ENCODE measurements at regions not wholly inside any gene's neighbourhood (a gene's known extent, or its start where the extent isn't known, plus 50 kb on each side); places are given as distances from the start of the nearest gene placed in this dataset.

- Histone ChIP-seq H3K4me3 (ENCODE audit: low read depth, low read length, poor library complexity, severe bottlenecking) (no peak overlapping the region), H3K4me1 (ENCODE audit: insufficient read depth, low read length, severe bottlenecking) (no peaks in the 10 kb centered on the region), H3K36me3 (ENCODE audit: insufficient read depth, low read length) (no peaks in the 10 kb centered on the region), H3K27me3 (ENCODE audit: insufficient read depth, low read length) (no peaks in the 10 kb centered on the region), H2AFZ (ENCODE audit: low read length) (no peak overlapping the region), H3K27ac (ENCODE audit: low read depth, low read length, poor library complexity, severe bottlenecking) (no peak overlapping the region), H4K20me1 (ENCODE audit: insufficient read depth, low read length) (no peaks in the 10 kb centered on the region), H3K79me2 (ENCODE audit: insufficient read depth, low read length) (no peaks in the 10 kb centered on the region), H3F3A (ENCODE audit: insufficient read depth, low read length) (no peaks in the 10 kb centered on the region), H3K9me2 (ENCODE audit: low read depth, low read length) (no peaks in the 10 kb centered on the region), H3K9me3 (ENCODE audit: low read length) (no peaks in the 10 kb centered on the region), H3K4me2 (ENCODE audit: low read length) (no peak overlapping the region), H3K9ac (ENCODE audit: low read length) (no peak overlapping the region)
- TF ChIP-seq EZH2 (IDR thresholded peaks at IDR 0.05; ENCODE audit: borderline replicate concordance, low read length) (no peak), CTCF (IDR thresholded peaks at IDR 0.05; ENCODE audit: low read length) (no peak)
Measured at GRCh38 chr9:1870915-1871314, 144.2 kb upstream of the SMARCA2 start.

GRCh38 chr9:1871626-1872419 lies 143.3 kb upstream of the SMARCA2 start:
- Histone ChIP-seq H3F3A (ENCODE audit: insufficient read depth, low read length) (no peaks in the 10 kb centered on the region), H3K4me1 (ENCODE audit: insufficient read depth, low read length, severe bottlenecking) (no peaks in the 10 kb centered on the region), H3K9me3 (ENCODE audit: low read length) (no peaks in the 10 kb centered on the region), H3K9ac (ENCODE audit: low read length) (no peak overlapping the region), H3K79me2 (ENCODE audit: insufficient read depth, low read length) (no peaks in the 10 kb centered on the region), H3K4me3 (ENCODE audit: low read depth, low read length, poor library complexity, severe bottlenecking) (no peak overlapping the region), H3K4me2 (ENCODE audit: low read length) (no peak overlapping the region), H3K36me3 (ENCODE audit: insufficient read depth, low read length) (no peaks in the 10 kb centered on the region), H3K27ac (ENCODE audit: low read depth, low read length, poor library complexity, severe bottlenecking) (no peak overlapping the region), H3K9me2 (ENCODE audit: low read depth, low read length) (no peaks in the 10 kb centered on the region), H3K27me3 (ENCODE audit: insufficient read depth, low read length) (no peaks in the 10 kb centered on the region), H4K20me1 (ENCODE audit: insufficient read depth, low read length) (no peaks in the 10 kb centered on the region), H2AFZ (ENCODE audit: low read length) (no peak overlapping the region)
- TF ChIP-seq CTCF (IDR thresholded peaks at IDR 0.05; ENCODE audit: low read length) (no peak), EZH2 (IDR thresholded peaks at IDR 0.05; ENCODE audit: borderline replicate concordance, low read length) (no peak)

DNA sequence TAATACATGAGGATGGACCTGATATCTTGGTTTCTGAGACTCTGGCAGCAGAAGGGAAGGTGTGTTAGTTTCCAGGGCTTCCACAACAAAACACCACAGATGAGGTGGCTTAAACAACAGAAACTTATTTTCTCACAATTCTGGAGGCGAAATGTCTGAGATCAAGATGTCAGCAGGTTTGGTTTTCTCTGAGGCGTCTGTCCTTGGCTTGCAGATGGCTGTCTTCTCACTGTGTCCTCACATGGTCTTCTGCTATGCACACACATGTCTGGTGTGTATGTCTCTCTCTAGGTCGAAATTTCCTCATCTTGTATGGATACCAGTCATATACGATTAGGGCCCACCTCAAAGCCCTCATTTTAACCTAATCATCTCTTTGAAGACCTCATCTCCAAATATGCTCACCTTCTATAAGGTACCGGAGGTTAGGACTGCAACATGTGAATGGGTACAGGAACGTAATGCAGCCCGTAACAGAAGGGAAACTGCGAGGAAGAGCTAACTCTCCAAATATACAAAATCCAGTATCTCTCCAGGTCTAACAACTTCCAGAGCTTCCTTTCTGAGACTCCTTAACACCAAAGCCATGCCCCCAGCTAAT lies 139.8 kb upstream of the SMARCA2 start:
- no peak overlapping the region for H3K27ac ChIP-seq (ENCODE audit: low read depth, low read length, poor library complexity, severe bottlenecking)
- H3K4me3 ChIP-seq (ENCODE audit: low read depth, low read length, poor library complexity, severe bottlenecking): no peak overlapping the region

More for the DNA sequence above, 139.8 kb upstream of the SMARCA2 start:
- Histone ChIP-seq H3K9me3 (ENCODE audit: low read length) (no peaks in the 10 kb centered on the region), H3K36me3 (ENCODE audit: insufficient read depth, low read length) (no peaks in the 10 kb centered on the region), H3F3A (ENCODE audit: insufficient read depth, low read length) (no peaks in the 10 kb centered on the region), H3K4me2 (ENCODE audit: low read length) (no peak overlapping the region), H3K27me3 (ENCODE audit: insufficient read depth, low read length) (no peaks in the 10 kb centered on the region), H3K4me1 (ENCODE audit: insufficient read depth, low read length, severe bottlenecking) (no peaks in the 10 kb centered on the region), H3K79me2 (ENCODE audit: insufficient read depth, low read length) (no peaks in the 10 kb centered on the region), H2AFZ (ENCODE audit: low read length) (no peak overlapping the region), H4K20me1 (ENCODE audit: insufficient read depth, low read length) (no peaks in the 10 kb centered on the region), H3K9me2 (ENCODE audit: low read depth, low read length) (no peaks in the 10 kb centered on the region), H3K9ac (ENCODE audit: low read length) (no peak overlapping the region)
- TF ChIP-seq CTCF (IDR thresholded peaks at IDR 0.05; ENCODE audit: low read length): no peak
- no peak for TF ChIP-seq EZH2 (IDR thresholded peaks at IDR 0.05; ENCODE audit: borderline replicate concordance, low read length)

All from OCI-LY1 (cell line).